AG08395 (cell line): ENCODE measurements at regions not wholly inside any gene's neighbourhood (a gene's known extent, or its start where the extent isn't known, plus 50 kb on each side); places are given as distances from the start of the nearest gene placed in this dataset.
"Not testable (repeated sequence)": the region's sequence is repeated elsewhere in the genome, so short reads cannot be mapped to it uniquely, and the experiment has no call there.

ENCODE experiments used
- DNase-seq: peaks from one replicate; pipeline ENCODE4 v3.0.0; 2012; ENCODE audit warnings: mixed read lengths, low spot score

GRCh38 chr6:74018825-74019224, 322.8 kb downstream of the CD109 start:
- DNase-seq: no peak

- DNase-seq: no peak
Observed at GRCh38 chr6:74015427-74015826, 319.4 kb downstream of the CD109 start.

GRCh38 chr6:74000666-74001490, 304.9 kb downstream of the CD109 start:
- DNase-seq: peak; percentile 24

GRCh38 chr6:73990609-73991238, 294.7 kb downstream of the CD109 start:
- DNase-seq: not testable (repeated sequence)

- DNase-seq: no peak
Observed at GRCh38 chr6:73989428-73989827, 293.4 kb downstream of the CD109 start.

- peak; percentile 79 for DNase-seq
Observed at GRCh38 chr6:73985891-73986290, 289.9 kb downstream of the CD109 start.

- no peak for DNase-seq
Observed at GRCh38 chr6:73984571-73985210, 288.7 kb downstream of the CD109 start.

- DNase-seq: peak; percentile 65
Observed at GRCh38 chr6:73983367-73983766, 287.4 kb downstream of the CD109 start.

GRCh38 chr6:73980096-73980495, 284.1 kb downstream of the CD109 start:
- no peak for DNase-seq

- DNase-seq: no peak
Observed at GRCh38 chr6:73978330-73978729, 282.3 kb downstream of the CD109 start.

GRCh38 chr6:73972518-73972917, 276.5 kb downstream of the CD109 start:
- not testable (repeated sequence) for DNase-seq

GRCh38 chr6:73969971-73970970, 274.3 kb downstream of the CD109 start:
- DNase-seq: peak; percentile 56

GRCh38 chr6:73968221-73968757, 272.3 kb downstream of the CD109 start:
- no peak for DNase-seq

GRCh38 chr6:73965539-73966029, 269.6 kb downstream of the CD109 start:
- no peak for DNase-seq

- no peak for DNase-seq
Observed at GRCh38 chr6:73964241-73964854, 268.3 kb downstream of the CD109 start.

GRCh38 chr6:73962884-73963283, 266.9 kb downstream of the CD109 start:
- no peak for DNase-seq

- no peak for DNase-seq
Observed at GRCh38 chr6:73956305-73956704, 260.3 kb downstream of the CD109 start.

GRCh38 chr6:73955800-73956199, 259.8 kb downstream of the CD109 start:
- DNase-seq: no peak

- DNase-seq: no peak
Observed at GRCh38 chr6:73954881-73955280, 258.9 kb downstream of the CD109 start.

GRCh38 chr6:73951183-73951582, 255.2 kb downstream of the CD109 start:
- peak; percentile 37 for DNase-seq
